GM19372 (cell line): ENCODE measurements at regions not wholly inside any gene's neighbourhood (a gene's known extent, or its start where the extent isn't known, plus 50 kb on each side); places are given as distances from the start of the nearest gene placed in this dataset.

Source experiments
- ATAC-seq: cut with Tn5 transposase; IDR thresholded peaks from one replicate; pipeline ENCODE4 v1.9.1; 2021; ENCODE audit warnings: mild to moderate bottlenecking, low read depth, moderate library complexity; ENCODE audit not compliant: unreplicated experiment

- no peak for ATAC-seq
These were observed 241.8 kb downstream of the WNT5A start for GRCh38 chr3:55245351-55245750.

- ATAC-seq, result no peak
These were observed 242.9 kb downstream of the WNT5A start for GRCh38 chr3:55244247-55244646.

DNA sequence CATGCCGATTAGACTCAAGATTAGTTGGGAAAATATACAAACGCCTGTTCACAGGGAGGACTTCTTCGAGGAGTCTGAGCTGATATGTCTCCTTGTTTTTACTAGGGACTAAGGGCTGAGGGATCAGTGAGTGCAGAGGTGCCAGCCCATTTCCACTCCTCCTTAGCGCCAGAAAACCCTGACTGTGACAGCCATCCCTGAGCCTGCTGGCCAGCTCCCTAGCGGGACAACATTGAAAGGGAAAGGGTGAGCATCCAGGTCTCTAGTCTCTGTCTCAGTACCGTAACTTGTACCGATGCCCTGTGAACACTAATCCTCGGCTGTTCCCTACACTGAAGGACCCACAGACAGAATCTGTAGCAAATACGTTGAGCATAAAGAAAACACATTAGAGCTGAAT lies 243.4 kb downstream of the WNT5A start:
- no peak for ATAC-seq

GRCh38 chr3:55242921-55243320 lies 244.2 kb downstream of the WNT5A start:
- ATAC-seq, result no peak

GRCh38 chr3:55241098-55241497 lies 246.0 kb downstream of the WNT5A start:
- no peak for ATAC-seq

GRCh38 chr3:55235416-55235815 lies 251.7 kb downstream of the WNT5A start:
- no peak for ATAC-seq

DNA sequence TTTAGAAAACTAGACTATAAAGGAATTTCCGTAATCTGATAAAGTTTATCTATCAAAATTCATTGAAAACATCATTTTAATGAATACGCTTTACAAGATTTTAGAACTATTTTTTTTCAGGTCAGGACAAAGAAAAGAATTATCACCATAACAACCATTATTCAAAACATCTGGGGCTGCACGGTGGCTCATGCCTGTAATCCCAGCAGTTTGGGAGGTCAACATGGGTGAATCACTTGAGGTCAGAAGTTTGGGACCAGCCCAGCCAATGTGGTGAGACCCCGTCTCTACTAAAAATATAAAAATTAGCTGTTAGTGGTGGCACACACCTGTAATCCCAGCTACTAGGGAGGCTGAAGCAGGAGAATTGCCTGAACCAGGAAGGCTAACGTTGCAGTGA lies 260.4 kb downstream of the WNT5A start:
- no peak for ATAC-seq

DNA sequence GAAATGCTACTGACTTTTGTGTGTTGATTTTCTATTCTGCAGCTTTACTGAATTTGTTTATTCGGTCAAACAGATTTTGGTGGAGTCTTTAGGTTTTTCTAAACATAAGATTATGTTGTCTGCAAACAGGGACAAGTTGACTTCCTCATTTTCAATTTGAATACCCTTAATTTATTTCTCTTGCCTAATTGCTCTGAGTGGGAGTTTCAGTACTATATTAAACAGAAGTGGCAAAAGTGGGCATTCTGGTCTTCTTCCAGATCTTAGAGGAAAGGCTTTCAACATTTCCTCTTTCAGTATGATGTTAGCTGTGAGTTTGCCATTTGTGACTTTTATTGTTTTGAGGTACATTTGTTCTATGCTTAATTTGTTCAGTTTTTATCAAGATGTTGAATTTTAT lies 268.5 kb downstream of the WNT5A start:
- ATAC-seq, result no peak

GRCh38 chr3:55207744-55208143 lies 279.4 kb downstream of the WNT5A start:
- ATAC-seq, result no peak

GRCh38 chr3:55205990-55206389 lies 278.1 kb upstream of the LRTM1 start:
- no peak for ATAC-seq

DNA sequence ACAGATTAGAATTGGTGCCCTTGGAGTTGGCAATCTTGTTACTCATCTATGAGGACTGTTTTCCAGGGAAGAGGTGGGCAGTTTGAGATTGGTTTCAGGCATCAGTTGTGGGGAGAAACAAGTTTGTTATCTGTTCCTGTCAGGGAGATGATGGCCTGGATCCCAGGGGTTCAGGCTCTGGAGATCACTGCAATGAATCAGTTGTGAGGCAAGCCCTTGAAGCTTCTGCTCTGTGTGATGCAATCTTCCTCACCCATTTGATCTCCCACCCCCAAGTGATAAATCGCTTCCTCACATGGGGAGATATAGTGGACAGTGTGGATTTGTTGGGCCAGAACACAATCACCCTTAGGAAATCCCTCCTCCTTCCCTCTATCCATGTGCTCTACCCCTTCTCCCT lies 276.6 kb upstream of the LRTM1 start:
- ATAC-seq, result no peak

GRCh38 chr3:55203546-55203945 lies 275.7 kb upstream of the LRTM1 start:
- ATAC-seq, result no peak

DNA sequence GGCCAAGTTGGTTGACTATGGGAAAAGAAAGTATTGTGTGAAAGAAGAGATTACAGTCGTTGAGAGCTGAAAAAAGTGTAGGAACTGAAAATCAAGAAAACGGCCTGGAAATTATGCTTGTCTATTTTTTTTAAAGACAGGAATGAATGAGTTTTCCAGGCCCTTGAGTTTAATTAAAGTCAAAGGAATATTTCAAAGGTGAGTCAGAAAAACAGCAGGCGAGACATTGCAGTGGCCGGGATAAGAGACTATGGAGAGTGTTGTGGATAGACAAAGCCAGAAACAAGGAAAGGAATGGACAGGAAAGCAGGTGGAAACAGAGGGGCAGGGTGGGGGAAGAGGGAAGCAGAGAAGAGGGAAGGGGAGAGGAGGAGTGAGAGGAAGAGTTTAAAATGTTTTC lies 275.1 kb upstream of the LRTM1 start:
- ATAC-seq, result no peak

DNA sequence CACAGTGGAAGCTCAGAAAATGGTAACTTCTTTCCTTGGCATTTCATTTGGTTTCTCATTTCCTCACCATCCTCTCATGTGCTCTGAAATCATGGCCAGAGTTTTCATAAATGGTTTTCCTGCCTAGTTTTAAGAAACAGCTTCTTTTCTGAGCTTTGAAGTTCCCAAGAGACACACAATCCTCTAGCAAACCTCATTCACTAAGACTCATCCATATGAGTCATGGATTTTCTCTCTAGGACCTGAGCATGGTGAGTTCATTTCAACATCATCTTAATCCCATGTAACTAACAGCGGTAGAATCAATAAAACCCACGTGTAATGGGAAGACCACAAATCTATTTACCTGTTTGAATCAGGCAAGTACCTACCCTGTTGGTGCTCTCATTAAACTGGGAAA lies 274.5 kb upstream of the LRTM1 start:
- ATAC-seq, result no peak

GRCh38 chr3:55201779-55202178 lies 273.9 kb upstream of the LRTM1 start:
- no peak for ATAC-seq

DNA sequence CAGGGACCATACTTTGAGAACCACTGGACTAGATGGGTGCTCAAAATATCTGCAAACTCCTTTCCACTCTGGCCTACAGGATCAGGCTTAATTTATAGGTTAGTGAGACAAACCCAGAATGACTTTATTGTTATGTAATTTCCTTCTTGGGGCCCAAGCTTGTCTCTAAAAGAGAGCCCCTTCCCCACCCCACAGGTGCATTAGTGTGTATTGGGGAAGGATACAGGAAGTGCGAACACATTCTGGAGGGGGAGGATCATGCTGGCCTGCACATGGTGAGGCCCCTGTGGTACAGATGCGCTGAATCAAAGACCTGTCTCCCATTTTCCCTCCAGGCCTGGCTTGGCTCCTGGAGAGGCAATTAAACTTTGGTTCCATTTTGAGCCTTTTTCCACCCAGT lies 273.0 kb upstream of the LRTM1 start:
- no peak for ATAC-seq

DNA sequence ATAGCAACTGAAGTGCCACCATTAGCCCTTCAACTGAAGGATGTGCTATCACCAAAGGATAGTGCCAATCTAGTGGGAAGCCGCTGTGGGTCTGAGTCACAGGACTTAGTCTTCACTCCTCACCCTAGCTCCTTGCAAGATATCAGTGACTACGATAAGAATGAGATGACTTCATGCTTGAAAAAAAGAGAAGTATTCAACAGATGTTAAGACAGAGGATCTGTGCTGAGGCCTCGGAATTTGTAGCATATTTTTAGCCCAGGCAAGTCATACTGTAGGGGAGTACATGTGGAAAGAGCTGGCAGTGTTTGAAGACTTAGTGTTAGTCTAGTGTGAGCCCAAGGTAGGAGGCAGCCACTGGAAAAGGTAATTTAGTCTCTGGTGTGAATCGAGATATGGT lies 270.7 kb upstream of the LRTM1 start:
- ATAC-seq, result no peak

- ATAC-seq, result no peak
These were observed 269.2 kb upstream of the LRTM1 start for GRCh38 chr3:55197021-55197420.

- ATAC-seq, result no peak
These were observed 268.6 kb upstream of the LRTM1 start for GRCh38 chr3:55196495-55196894.

- ATAC-seq, result no peak
These were observed 266.5 kb upstream of the LRTM1 start for GRCh38 chr3:55194376-55194775.

DNA sequence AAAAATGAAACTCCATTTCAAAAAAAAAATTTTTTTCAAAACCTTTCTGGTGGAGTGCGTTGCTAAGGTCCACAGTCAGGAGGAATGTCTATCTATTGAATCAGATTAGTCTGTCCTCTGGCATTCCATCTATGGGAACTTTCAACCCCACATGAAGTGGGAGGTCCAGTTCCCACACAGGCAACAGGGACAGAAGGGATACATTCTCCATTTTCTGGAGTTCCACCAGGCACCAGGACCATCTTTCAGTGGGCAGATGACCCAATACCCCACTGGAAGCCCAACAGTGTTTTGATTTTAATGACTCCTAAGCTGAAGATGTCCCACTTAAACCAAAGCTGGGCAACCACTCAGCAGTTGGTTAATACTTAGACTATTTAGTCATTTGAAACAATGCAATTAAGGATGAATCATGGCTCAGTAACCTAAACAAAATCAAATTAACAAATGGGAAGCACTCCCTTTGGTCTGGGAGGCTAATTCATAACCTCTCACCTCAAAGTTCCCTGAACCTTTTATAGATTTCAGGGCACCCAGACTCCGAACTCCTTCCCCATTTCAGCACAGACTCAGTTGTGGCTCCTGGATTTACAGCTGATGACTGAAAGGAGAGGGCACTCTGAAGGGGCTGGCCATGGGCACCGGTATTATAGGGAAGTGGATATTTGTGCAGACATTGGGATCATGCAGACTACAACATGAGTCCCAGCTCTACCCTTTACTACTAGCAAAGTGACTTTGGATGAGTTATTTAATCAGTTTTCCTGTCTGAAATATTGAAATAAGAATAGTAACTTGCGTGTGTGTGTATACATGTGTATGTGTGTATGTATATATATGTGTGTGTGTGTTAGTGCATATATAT lies 264.3 kb upstream of the LRTM1 start:
- ATAC-seq, result no peak

DNA sequence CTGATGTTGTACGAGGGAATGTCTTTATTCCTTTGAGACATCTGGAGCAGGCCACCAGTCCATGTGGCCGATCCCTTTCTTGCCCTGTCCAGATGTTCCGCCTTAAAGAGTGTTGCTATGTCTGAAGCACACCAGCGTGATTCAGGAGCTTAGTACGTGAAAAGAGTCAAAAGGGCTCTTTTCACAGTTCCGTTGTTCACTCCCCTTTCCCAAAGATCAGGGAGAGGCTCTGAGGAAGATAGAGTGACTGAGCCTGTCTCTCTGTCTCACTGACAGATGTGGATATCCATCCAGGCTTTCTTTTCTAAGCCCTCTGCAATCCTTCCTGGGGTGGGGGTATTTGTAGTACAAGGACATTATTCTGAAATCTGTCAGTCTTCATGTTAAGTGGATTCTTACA lies 262.5 kb upstream of the LRTM1 start:
- no peak for ATAC-seq

GRCh38 chr3:55189359-55189801 lies 261.5 kb upstream of the LRTM1 start:
- no peak for ATAC-seq
